SHP77 treated with DMSO at 0.1 percent for 48 hours (cell line): ENCODE measurements at regions not wholly inside any gene's neighbourhood (a gene's known extent, or its start where the extent isn't known, plus 50 kb on each side); places are given as distances from the start of the nearest gene placed in this dataset.
"Not testable (repeated sequence)": the region's sequence is repeated elsewhere in the genome, so short reads cannot be mapped to it uniquely, and the experiment has no call there.

Experiments
- DNase-seq: peaks from one replicate; lab custom pipeline; 2025; lab: John Stamatoyannopoulos, UW

DNA sequence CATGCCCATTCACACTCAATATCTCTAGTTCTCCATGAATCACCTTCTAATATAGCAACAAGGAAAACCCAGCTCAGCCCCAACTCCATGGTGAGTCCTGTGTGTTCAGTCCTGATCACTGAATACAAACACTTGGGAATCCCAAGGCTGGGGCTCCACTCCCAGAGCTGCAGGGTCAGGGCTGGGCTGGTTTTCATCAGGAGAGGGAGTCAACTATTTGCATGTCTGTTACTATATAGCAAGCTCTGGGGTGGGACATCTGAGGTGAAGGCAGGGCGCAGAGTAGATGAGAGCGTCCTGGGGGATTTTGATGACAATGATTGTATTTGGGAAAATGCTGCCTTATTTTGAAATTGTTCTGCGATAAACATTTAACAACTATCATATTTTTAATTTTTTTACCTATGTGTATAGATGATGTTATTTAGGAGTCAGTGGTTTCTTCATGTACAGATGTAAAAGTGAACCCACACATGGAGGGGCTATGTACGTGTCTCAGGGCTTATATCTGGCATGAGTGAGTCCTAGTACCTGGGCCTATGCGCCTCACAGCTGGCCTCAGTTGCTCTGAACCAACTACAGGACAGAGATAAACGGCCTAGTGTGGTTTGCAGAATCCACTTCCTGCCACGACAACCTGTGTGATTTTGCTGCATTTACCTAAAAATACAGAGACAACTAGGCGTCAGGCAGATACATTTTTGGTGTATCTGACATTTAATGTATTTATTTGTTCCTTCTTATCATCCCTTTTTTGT lies 603.7 kb downstream of the TMEM121 start:
- DNase-seq, result not testable (repeated sequence)

DNA sequence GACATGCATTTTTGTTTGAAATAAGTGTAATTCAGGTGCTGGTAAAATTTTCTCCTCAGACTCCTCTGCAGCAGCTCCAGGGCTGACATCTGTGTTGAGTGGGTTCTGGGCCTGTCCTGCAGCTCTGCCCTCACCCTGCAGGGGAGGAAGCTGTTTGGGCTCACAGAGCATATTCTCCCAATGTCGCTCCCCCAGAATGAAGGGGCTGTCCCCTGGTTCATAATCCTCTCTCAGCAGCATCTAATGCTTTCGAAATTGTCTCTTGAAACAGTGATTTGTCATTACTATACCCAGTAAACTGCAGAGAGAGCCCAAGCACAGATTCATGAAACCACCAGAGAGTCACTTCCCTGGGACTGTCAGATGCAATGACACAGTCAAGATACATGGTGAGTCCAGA lies 606.7 kb downstream of the TMEM121 start:
- not testable (repeated sequence) for DNase-seq

DNA sequence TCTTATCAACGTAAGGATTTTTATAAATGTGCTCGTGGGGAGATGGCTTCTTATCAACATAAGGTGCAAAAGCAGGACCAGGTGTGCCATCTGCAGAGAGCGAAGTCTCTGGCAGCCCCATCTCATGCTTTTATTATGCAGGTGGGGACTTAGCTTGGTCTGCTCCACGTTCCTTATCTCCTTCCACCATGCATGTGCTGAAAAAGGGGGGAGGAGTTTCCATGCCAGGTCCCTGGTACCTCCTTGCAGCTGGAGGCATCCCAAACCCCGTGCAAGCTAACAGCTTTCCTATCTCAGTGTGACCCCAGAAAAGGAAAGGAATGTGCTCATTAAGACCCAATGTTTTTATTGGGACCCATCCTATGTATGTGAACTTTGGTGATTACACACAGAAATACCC lies 608.5 kb downstream of the TMEM121 start:
- no peak for DNase-seq

DNA sequence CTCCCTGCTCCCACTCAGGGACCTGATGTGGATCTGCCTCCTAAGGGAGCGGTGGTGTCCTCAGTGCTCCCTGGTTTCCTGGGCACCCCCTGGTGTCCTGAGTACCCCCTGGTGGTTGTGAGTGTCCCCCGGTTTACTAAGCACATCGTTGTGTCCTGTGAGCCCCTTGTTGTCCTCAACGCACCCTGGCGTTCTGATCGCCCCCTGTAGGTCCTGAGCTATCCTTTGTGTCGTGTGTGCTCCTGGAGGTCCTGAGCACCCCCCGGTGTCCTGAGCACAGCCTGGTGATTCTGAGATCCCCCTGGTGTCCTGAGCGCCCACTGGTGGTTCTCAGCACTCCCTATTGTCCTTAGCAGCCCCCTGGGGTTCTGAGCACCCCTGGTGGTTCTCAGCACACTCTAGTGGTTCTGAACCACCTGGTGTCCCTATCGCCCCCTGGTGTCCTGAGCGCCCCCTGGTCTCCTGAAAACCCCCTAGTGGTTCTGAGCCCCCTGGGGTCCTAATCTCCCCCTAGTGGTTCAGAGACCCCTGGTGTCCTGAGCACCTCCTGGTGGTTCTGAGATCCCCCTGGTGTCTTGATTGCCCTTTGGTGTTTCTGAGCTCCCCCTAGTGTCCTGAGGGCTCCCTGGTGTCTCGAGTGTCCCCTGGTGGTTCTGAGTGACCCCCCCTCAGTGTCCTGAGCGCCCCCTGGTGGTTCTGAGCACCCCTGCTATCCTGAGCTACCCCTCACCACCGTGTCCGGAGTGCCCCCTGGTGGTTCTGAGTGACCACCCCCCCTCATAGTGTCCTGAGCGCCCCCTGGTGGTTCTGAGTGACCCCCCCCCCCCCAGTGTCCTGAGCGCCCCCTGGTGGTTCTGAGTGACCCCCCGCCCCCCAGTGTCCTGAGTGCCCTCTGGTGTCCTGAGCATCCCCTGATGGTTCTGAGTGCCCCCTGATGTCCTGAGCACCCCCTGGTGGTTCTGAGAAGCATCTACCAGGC lies 615.1 kb downstream of the TMEM121 start:
- no peak for DNase-seq

DNA sequence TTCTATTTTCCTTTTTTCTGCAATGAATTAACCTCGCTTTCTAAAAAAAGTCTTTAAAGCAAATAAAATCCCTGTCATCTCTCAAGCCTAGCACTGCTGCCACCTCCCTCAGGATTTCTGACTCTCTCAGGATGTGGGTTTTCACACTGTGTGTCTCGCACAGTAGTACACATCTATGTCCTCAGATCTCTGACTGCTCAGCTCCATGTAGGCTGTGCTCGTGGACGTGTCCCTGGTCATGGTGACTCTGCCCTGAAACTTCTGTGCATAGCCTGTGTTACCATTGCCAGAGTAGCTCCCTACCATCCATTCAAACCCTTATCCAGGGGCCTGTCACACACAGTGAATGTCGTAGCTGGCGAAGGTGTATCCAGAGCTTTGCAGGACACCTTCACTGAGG lies 619.3 kb downstream of the TMEM121 start:
- not testable (repeated sequence) for DNase-seq

DNA sequence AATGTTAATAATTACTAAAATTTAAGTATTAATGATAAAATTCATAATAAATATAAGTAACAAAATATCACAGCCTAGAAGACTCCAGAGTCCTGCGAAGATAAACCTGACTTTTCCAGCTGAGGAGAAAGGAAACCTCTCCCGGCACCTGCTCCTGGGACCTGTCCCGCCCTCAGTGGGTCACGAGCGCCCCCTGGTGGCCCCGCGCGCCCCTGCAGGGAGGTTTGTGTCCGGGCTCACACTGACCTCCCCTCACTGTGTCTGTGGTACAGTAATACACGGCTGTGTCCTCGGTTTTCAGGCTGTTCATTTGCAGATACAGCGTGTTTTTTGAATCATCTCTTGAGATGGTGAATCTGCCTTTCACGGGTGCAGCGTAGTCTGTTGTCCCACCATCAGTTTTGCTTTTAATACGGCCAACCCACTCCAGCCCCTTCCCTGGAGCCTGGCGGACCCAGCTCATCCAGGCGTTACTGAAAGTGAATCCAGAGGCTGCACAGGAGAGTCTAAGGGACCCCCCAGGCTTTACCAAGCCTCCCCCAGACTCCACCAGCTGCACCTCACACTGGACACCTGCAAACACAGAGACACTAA lies 627.1 kb downstream of the TMEM121 start:
- peak; percentile 6 for DNase-seq

DNA sequence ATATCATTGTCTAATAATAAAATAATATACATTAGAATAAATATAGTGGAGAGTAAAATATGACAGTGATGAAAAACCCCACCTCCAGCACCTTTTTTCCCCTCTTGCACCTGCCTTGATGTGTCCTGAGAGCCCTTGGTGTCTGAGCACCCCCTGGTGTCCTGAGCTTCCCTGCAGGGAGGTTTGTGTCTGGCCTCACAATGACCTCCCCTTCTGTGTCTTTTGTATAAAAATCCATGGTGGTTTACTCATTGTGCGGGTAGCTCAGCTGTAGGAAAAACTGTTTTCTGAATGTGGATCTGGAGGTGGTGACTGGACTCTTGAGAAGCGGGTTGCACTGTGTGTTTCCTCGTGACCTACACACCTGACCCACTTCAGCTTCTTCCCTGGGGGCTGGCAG lies 636.9 kb downstream of the TMEM121 start:
- DNase-seq, result no peak

DNA sequence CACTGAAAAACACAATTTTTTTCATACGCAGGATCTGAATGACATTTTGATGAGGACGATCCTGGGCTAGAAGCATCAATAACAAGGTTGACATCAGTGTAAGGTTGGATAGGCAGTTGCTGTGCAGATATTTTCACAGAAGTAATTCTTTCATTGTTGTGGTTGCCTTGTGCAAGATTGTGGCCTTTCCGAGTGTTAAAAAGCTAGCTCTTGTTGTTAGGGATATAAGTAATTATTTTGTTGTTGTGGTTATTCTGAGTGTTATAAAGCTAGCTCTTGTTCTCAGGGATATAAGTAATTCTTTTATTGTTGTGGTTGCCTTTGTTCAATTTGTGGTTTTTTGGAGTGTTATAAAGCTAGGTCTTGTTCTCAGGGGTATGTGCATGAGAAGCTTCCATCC lies 637.4 kb downstream of the TMEM121 start:
- DNase-seq, result not testable (repeated sequence)

DNA sequence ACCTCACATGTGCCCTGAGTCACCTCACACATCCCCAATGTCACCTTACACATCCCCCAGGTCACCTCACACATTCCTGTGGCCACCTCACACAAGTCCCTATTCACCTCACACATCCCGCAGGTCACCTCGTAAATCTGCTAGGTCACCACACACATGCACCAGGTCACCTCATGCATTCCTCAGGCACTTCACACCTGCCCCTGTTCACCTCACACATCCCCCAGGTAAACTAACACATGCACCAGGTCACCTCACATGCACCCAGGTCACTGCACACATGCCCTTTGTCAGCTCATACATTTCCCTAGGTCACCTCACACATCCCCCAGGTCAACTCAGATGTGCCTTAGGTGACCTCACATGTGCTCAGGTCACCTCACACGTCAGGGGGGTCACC lies 639.8 kb downstream of the TMEM121 start:
- DNase-seq, result no peak

DNA sequence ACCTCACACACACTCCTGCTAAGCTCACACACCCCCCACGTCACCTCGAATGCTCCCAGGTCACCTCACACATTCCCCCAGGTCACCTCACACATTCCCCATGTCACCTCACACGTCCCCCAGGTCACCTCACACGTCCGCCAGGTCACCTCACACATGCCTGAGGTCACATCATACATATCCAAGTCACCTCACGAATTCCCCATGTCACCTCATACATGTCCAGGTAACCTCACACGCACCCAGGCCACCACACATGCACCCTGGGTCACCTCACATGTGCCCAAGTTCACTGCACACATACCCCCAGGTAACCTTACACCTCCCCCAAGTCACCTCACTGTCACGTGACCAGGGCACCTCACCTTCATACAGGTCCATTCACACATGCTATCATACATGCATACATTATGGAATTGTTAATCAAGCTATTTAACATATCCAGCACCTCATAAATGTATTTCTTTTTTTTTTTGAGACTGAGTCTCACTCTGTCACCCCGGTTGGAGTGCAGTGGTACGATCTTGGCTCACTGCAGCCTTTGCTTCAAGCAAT lies 640.3 kb downstream of the TMEM121 start:
- no peak for DNase-seq

DNA sequence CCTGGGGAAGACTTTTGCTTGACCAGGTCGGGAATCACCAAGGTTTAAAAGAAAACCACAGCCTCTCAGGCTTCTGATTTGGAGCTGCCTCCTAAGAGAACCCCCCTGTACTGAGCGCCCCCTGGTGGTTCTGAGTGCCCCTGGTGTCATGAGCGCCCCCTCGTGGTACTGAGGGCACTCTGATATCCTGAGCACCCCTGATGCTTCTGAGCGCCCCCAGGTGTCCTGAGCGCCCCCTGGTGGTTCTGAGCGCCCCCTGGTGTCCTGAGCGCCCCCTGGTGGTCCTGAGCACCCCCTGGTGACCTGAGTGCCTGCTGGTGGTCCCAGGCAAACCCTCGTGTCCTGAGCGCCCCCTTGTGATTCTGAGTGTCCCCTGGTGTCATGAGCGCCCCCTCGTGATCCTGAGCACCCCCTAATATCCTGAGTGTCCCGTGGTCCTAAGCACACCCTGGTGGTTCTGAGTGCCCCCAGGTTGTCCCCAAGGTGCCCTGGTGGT lies 643.8 kb downstream of the TMEM121 start:
- not testable (repeated sequence) for DNase-seq

DNA sequence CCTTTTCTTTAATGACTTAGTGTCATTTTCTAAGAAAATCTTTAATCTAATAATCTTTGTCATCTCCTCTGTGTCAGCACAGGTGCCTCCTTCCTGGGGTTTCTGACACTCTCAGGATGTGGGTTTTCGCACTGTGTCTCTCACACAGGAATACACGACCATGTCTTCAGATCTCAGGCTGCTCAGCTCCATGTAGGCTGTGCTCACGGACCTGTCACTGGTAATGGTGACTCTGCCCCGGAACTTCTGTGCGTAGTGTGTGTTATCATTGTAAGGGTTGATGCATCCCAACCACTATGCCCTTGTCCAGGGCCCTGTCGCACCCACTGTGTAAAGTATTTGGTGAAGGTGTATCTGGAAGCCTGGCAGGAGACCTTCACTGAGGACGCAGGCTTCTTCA lies 647.8 kb downstream of the TMEM121 start:
- no peak for DNase-seq

DNA sequence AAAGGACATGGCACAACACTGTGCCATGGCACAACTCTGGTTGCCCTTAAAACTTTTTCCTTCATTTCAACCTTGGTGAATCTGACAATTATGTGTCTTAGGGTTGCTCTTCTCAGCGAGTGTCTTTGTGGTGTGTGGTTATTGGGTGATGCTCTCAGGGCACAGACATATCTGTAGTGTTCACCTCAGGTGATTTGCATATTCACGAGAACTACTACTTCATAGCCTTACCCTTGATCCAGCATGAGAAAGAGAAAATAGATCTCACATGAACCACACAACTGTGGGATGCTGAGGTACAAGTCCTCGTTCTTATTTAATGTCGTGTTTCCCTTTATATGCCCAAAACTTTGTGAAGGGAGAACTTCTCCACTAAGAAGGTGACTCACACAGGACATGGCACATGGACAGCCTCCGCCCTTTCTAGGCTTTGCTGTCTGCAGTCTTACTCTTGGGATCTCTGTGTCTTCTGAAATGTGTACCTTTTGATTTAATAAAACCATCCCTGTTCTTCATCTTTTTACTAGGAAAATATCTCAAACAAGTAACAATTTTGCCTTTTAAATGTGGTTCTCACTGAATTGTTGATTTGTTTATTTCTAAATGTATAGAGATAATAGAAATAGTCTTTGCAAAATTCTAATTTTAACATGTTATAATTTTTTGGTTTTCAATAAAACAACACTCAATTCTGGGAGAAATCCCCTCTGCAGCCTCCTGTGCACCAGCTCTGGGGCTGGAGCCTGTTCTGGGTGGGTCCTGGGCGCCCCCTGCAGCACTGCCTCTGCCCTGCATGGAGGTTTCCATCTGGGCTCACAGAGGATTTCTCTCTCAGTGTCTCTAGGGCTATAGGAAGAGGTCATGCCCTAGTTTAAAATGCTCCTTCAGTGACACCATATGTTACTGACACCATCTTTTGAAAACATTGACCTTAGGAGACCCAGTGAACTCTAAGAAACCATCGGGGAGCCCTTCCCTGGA lies 651.2 kb downstream of the TMEM121 start:
- DNase-seq, result not testable (repeated sequence)

DNA sequence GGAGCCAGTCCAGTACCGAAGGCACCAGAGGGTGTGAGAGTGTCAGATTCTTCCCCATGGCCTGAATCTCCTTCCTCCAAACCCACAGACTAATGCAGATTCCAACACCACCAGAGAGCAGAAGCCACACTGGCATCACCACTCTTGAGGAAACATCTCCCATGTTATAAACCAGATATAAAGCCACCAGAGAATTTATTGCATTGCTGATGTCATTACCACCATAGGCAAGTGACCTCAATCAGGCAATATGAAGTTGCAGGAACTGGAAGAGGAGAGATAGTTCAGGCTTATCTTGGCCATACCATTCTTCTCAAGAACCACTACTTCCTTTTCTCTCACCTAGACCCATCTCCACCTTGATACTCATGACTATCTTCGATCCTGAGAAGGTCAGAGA lies 653.4 kb downstream of the TMEM121 start:
- DNase-seq, result no peak

DNA sequence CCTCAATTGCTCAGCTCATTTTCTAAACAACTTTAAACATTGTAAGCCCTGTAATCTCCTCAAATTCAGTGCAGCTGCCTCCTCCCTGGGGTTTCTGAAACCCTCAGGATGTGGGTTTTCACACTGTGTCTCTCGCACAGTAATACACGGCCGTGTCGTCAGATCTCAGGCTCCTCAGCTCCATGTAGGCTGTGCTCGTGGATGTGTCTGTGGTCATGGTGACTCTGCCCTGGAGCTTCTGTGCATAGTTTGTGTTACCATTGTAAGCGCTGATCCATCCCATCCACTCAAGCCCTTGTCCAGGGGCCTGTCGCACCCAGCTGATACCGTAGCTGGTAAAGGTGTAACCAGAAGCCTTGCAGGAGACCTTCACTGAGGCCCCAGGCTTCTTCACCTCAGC lies 658.4 kb downstream of the TMEM121 start:
- DNase-seq, result not testable (repeated sequence)

DNA sequence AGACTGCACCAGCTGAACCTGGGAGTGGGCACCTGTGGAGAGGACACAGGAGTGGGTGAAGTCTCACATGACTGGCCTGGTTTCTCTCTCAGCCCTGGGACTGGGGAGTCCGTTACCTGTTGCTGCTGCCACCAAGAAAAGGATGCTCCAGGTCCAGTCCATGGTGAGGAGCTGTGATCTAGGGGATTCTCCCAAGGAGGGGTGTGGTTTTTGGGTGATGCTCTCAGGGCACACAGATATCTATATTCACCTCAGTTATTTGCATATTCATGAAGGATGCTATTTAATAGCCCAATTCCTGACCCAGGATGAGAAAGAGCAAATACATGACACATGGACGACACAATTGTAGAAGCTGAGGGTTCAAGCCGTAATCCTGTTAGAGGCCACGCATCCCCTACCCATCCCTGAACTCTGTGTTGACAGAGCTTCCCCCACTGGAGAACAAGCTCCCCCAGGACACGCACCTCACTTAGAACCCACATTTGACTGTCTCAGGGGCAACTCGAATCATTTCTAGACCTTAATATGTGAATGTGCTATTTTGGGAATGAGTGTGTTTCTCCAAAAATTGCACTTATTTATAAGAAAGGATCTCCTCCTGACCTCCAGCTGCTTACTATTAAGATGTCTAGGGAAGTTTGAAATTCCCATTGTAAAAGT lies 658.9 kb downstream of the TMEM121 start:
- not testable (repeated sequence) for DNase-seq

DNA sequence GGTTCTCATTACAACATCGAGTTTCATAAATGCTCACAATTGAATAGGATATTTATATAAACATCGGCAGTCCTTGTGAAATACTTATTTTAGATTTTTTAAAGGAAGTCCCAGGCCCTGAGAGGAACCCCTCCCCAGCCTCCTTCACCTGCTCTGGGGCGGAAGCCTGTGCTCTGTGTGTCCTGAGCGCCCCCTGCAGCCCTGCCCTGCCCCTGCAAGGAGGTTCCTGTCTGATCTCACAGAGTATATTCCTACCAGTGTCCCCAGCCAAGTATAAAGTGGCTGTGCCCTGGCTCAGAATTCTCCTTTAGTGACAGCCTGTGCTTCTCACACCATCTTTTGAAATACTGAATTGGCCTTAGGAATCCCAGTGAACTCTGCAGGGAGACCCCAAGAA lies 659.5 kb downstream of the TMEM121 start:
- no peak for DNase-seq

DNA sequence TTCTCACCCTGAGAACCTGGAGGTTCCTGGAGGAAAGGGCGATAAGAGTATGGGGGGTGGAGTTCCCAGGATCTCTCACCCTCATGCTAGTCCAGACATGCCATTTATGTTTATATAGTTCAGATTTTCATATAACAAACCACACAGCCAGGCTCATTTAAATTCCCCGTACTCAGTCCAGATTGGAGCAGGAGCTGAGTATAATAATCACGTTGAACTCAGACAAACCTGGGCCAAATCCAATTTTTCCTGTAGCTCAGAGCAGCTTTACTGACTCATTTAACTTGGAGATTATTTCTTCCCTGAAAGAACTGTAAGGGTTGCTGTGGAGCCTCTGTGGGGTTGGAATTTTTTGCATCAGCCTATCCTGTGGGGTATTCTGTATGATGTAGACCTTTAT lies 660.8 kb downstream of the TMEM121 start:
- DNase-seq, result no peak

DNA sequence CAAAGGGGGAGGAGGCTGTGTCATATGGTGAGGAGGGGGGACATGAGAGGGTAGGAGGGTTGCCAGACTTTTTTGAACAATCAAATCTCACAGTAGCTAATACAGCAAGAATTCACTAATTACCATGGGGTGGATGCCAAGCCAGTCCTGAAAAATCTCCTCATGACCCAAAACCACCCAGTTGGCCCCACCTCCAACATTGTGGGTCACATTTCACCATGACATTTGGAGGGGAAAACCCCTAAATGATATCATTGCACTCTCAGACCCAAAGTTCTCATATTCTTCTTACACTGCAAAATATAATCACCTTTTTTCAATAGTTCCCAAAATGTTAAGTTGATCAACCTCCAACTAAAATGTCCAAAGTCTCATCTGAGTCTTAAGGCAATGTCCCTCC lies 666.3 kb downstream of the TMEM121 start:
- not testable (repeated sequence) for DNase-seq

DNA sequence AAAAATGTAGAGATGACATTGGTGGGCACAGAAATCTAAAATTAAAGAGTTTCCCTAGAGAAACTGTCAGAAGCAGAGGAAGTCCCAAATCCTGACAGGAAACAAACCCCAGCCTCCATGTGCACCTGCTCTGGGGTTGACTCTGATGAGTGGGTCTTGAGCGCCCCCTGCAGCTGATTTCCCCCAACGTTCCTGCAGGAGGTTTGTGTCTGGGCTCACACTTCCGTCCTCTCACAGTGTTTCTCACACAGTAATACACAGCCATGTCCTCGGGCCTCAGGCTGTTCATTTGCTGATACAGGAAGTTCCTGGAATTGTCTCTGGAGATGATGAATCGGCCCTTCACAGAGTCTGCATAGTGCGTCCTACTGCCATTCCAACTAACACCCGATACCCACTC lies 670.1 kb downstream of the TMEM121 start:
- not testable (repeated sequence) for DNase-seq
